IMR-90 (cell line): ENCODE measurements at regions not wholly inside any gene's neighbourhood (a gene's known extent, or its start where the extent isn't known, plus 50 kb on each side); places are given as distances from the start of the nearest gene placed in this dataset.

Experiments used
- BHLHE40 ChIP-seq: fragments of 150-350 bp; IDR thresholded peaks from 2 replicates; pipeline ENCODE4 v1.6.1; 2016; ENCODE audit warnings: mild to moderate bottlenecking, low read depth, low read length
- CEBPB ChIP-seq: IDR thresholded peaks from 2 replicates; pipeline ENCODE4 v1.6.1; 2012; ENCODE audit warnings: low read depth, low read length, improper control_type of control experiment
- MAFK ChIP-seq: IDR thresholded peaks from 2 replicates; pipeline ENCODE4 v1.6.1; 2012; ENCODE audit warnings: low read depth, low read length, improper control_type of control experiment
- MAZ ChIP-seq: IDR thresholded peaks from 2 replicates; pipeline ENCODE4 v1.6.1; 2012; ENCODE audit warnings: low read depth, mild to moderate bottlenecking, low read length, improper control_type of control experiment, moderate library complexity, borderline replicate concordance
- MXI1 ChIP-seq: IDR thresholded peaks from 2 replicates; pipeline ENCODE4 v1.6.1; 2012; ENCODE audit warnings: low read depth, mild to moderate bottlenecking, low read length, moderate library complexity, borderline replicate concordance
- NFE2L2 ChIP-seq: fragments of 150-350 bp; IDR thresholded peaks from 2 replicates; pipeline ENCODE4 v1.6.1; 2016; ENCODE audit warnings: low read depth, mild to moderate bottlenecking, low read length
- POLR2A ChIP-seq: IDR thresholded peaks from 2 replicates; pipeline ENCODE4 v1.6.1; 2012; ENCODE audit warnings: mild to moderate bottlenecking, low read depth, low read length
- RAD21 ChIP-seq: IDR thresholded peaks from 2 replicates; pipeline ENCODE4 v1.6.1; 2012; ENCODE audit warnings: low read length, improper control_type of control experiment
- RCOR1 ChIP-seq: IDR thresholded peaks from 2 replicates; pipeline ENCODE4 v1.6.1; 2012; ENCODE audit warnings: mild to moderate bottlenecking, low read length, improper control_type of control experiment; ENCODE audit not compliant: insufficient replicate concordance
- RFX5 ChIP-seq: IDR thresholded peaks from 2 replicates; pipeline ENCODE4 v1.8.0; 2012; ENCODE audit warnings: low read depth, mild to moderate bottlenecking, low read length, moderate library complexity
- SMC3 ChIP-seq: fragments of 150-350 bp; IDR thresholded peaks from 2 replicates; pipeline ENCODE4 v1.6.1; 2016; ENCODE audit warnings: low read depth, mild to moderate bottlenecking, antibody characterized with exemption, low read length, moderate library complexity
- TF ChIP-seq, protein P1 (sequence below): conservative IDR thresholded peaks from 2 replicates; pipeline ENCODE4 v1.5.1; 2012; ENCODE audit warnings: mild to moderate bottlenecking, low read depth, low read length, improper control_type of control experiment
- TF ChIP-seq, protein P2 (sequence below): fragments of 150-350 bp; IDR thresholded peaks from 2 replicates; pipeline ENCODE4 v1.6.1; 2016; ENCODE audit warnings: low read depth, mild to moderate bottlenecking, low read length, moderate library complexity, borderline replicate concordance
- TF ChIP-seq, protein P3 (sequence below): fragments of 150-350 bp; IDR thresholded peaks from 2 replicates; pipeline ENCODE4 v1.6.1; 2017; ENCODE audit warnings: mild to moderate bottlenecking, antibody characterized with exemption, low read length, low read depth

DNA sequence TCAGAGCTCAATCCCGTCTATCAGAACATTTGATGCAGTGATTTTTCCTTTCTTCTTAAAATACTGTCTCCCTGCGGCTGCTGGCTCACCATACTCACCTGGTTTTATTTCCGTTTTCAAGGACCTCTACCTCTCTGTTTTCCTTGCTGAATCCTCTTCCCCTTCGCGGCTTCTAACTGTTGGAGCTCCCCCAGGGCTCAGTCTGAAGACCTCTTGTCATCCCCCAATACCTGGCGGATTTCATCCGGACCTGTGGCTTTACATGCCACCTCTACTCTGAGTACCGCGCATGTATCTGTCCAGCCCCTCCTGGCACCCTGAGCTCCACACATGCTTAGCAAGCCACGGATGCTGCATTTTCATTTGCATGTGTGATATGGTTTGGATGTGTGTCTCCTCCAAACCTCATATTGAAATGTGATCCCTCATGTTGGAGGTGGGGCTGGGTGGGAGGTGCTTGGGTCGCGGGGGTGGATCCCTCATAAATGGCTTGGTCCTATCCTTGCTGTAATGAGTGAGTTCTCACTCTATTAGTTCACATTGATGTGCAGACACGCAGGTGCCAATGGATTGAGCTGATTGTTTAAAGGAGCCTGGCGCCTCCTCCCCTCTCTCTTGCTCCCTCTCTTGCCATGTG lies 106.2 kb upstream of the LSM14A start:
- TF ChIP-seq, protein P1, sequence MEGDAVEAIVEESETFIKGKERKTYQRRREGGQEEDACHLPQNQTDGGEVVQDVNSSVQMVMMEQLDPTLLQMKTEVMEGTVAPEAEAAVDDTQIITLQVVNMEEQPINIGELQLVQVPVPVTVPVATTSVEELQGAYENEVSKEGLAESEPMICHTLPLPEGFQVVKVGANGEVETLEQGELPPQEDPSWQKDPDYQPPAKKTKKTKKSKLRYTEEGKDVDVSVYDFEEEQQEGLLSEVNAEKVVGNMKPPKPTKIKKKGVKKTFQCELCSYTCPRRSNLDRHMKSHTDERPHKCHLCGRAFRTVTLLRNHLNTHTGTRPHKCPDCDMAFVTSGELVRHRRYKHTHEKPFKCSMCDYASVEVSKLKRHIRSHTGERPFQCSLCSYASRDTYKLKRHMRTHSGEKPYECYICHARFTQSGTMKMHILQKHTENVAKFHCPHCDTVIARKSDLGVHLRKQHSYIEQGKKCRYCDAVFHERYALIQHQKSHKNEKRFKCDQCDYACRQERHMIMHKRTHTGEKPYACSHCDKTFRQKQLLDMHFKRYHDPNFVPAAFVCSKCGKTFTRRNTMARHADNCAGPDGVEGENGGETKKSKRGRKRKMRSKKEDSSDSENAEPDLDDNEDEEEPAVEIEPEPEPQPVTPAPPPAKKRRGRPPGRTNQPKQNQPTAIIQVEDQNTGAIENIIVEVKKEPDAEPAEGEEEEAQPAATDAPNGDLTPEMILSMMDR, result no peak
- no peak for TF ChIP-seq SMC3
- TF ChIP-seq RFX5, result no peak
- TF ChIP-seq MAZ, result no peak
- TF ChIP-seq CEBPB, result no peak
- TF ChIP-seq POLR2A, result no peak
- TF ChIP-seq, protein P2, sequence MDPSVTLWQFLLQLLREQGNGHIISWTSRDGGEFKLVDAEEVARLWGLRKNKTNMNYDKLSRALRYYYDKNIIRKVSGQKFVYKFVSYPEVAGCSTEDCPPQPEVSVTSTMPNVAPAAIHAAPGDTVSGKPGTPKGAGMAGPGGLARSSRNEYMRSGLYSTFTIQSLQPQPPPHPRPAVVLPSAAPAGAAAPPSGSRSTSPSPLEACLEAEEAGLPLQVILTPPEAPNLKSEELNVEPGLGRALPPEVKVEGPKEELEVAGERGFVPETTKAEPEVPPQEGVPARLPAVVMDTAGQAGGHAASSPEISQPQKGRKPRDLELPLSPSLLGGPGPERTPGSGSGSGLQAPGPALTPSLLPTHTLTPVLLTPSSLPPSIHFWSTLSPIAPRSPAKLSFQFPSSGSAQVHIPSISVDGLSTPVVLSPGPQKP, result no peak
- TF ChIP-seq BHLHE40, result no peak
- no peak for TF ChIP-seq RAD21
- TF ChIP-seq, protein P3, sequence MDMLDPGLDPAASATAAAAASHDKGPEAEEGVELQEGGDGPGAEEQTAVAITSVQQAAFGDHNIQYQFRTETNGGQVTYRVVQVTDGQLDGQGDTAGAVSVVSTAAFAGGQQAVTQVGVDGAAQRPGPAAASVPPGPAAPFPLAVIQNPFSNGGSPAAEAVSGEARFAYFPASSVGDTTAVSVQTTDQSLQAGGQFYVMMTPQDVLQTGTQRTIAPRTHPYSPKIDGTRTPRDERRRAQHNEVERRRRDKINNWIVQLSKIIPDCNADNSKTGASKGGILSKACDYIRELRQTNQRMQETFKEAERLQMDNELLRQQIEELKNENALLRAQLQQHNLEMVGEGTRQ, result no peak
- no peak for TF ChIP-seq NFE2L2
- no peak for TF ChIP-seq RCOR1
- TF ChIP-seq MAFK, result no peak
- no peak for TF ChIP-seq MXI1
